Urinary bladder (tissue), 3 donors: ENCODE measurements at regions not wholly inside any gene's neighbourhood (a gene's known extent, or its start where the extent isn't known, plus 50 kb on each side); places are given as distances from the start of the nearest gene placed in this dataset.

Experiments used
- DNase-seq: peaks from one replicate; pipeline ENCODE4 v3.0.0-alpha.2; 2015; ENCODE audit errors: extremely low spot score
- H3K27ac ChIP-seq: one replicate; pipeline ENCODE4 v1.5.1; 2013; ENCODE audit warnings: low read depth, mild to moderate bottlenecking, moderate library complexity
- H3K36me3 ChIP-seq: one replicate; pipeline ENCODE4 v1.6.1; 2013; ENCODE audit warnings: mild to moderate bottlenecking, moderate library complexity; ENCODE audit not compliant: insufficient read depth
- H3K4me1 ChIP-seq: one replicate; pipeline ENCODE4 v1.6.1; 2013; ENCODE audit warnings: mild to moderate bottlenecking, moderate library complexity; ENCODE audit not compliant: insufficient read depth
- H3K4me3 ChIP-seq: one replicate; pipeline ENCODE4 v1.5.1; 2013; ENCODE audit warnings: low read depth, low read length
- WGBS: extraction: QIAGEN DNeasy Blood & Tissue Kit; methylation state at CpG from one replicate; pipeline ENCODE4 v1.1.7; 2013; 5-methylcytosine and 5-hydroxymethylcytosine counted together
- donor health status: healthy with polysubstance abuse.
- donor health status: healthy.

GRCh38 chr3:106014518-106014917 lies 145.7 kb upstream of the CBLB start:
- 78% methylated on average over 1 of the region's 1 CpG for WGBS
- no peak for DNase-seq
- H3K4me1 ChIP-seq, result no peaks in the 10 kb centered on the region
- H3K36me3 ChIP-seq, result peaks cover 2% of the 10 kb centered on the region
- no peak overlapping the region for H3K4me3 ChIP-seq
- H3K27ac ChIP-seq, result no peak overlapping the region

GRCh38 chr3:106014971-106015370 lies 146.2 kb upstream of the CBLB start:
- DNase-seq, result no peak
- Histone ChIP-seq H3K27ac (no peak overlapping the region), H3K4me3 (no peak overlapping the region), H3K36me3 (peaks cover 2% of the 10 kb centered on the region), H3K4me1 (no peaks in the 10 kb centered on the region)
- WGBS, result 93% methylated on average over 3 of the region's 3 CpGs

DNA sequence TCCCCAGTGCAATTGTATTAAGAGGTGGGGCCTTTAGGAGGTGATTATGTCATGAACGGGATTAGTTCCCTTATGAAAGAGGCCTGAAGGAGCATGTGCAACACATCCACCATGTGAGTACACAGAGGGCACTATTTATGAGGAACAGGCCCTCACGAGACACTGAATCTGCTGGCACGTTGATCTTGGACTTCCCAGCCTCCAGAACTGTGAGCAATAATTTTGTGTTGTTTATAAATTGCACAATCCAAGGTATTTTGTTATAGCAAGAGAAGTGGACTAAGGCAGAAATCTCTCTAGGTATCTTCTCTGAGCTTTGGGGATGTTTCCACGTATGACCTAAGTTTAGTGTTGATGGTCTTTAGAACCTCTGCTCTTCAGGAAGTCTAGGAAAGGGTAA lies 149.3 kb upstream of the CBLB start:
- DNase-seq, result no peak
- no peak overlapping the region for H3K27ac ChIP-seq
- no peaks in the 10 kb centered on the region for H3K36me3 ChIP-seq
- no peaks in the 10 kb centered on the region for H3K4me1 ChIP-seq
- WGBS, result 90% methylated on average over 4 of the region's 4 CpGs
- H3K4me3 ChIP-seq, result no peak overlapping the region

GRCh38 chr3:106018929-106019550 lies 150.2 kb upstream of the CBLB start:
- Histone ChIP-seq H3K27ac (no peak overlapping the region), H3K36me3 (no peaks in the 10 kb centered on the region), H3K4me3 (no peak overlapping the region), H3K4me1 (no peaks in the 10 kb centered on the region)
- no peak for DNase-seq
- 97% methylated on average over 5 of the region's 5 CpGs for WGBS

GRCh38 chr3:106022913-106023312 lies 154.1 kb upstream of the CBLB start:
- DNase-seq, result no peak
- Histone ChIP-seq H3K27ac (no peak overlapping the region), H3K36me3 (no peaks in the 10 kb centered on the region), H3K4me3 (no peak overlapping the region), H3K4me1 (no peaks in the 10 kb centered on the region)
- WGBS, result 69% methylated on average over 5 of the region's 5 CpGs

GRCh38 chr3:106025151-106025722 lies 156.4 kb upstream of the CBLB start:
- no peak overlapping the region for H3K4me3 ChIP-seq
- 72% methylated on average over 4 of the region's 4 CpGs for WGBS
- DNase-seq, result no peak
- no peaks in the 10 kb centered on the region for H3K4me1 ChIP-seq
- H3K36me3 ChIP-seq, result no peaks in the 10 kb centered on the region
- no peak overlapping the region for H3K27ac ChIP-seq

DNA sequence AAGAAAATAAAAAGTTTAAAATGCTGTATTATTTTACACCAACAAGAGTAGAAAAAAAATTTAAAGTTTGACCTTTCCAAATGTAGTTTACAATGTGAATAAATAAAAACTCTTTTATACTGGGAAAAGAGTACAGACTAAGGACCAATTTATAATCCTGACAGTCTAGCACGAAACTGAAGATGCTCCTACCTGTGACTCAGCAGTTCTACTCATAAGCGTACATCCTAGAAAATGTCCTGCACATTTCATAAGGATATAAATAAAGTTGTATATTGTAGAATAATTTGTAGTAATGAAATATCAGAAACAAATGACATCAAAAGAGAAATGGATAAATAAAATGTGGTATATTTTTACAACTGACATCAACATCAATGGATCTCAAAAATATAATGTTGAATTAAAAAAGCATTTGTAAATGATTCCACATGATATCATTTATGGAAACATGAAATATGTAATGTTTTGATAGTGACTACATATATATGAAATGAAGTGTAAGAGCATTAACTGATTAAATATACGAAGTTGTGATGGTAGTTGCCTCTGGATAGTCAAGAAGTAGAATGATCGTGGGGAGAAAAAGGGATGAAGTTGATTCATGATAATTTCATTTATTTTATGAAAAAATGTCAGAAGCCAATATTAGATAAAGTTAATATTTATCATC lies 161.3 kb upstream of the CBLB start:
- Histone ChIP-seq H3K4me1 (no peaks in the 10 kb centered on the region), H3K4me3 (no peak overlapping the region), H3K36me3 (no peaks in the 10 kb centered on the region), H3K27ac (no peak overlapping the region)
- no peak for DNase-seq
- 94% methylated on average over 4 of the region's 4 CpGs for WGBS

GRCh38 chr3:106030627-106030963 lies 161.8 kb upstream of the CBLB start:
- no peak overlapping the region for H3K27ac ChIP-seq
- H3K4me1 ChIP-seq, result no peaks in the 10 kb centered on the region
- H3K36me3 ChIP-seq, result no peaks in the 10 kb centered on the region
- H3K4me3 ChIP-seq, result no peak overlapping the region
- no peak for DNase-seq

- Histone ChIP-seq H3K27ac (no peak overlapping the region), H3K4me1 (no peaks in the 10 kb centered on the region), H3K36me3 (no peaks in the 10 kb centered on the region), H3K4me3 (no peak overlapping the region)
- 95% methylated on average over 2 of the region's 2 CpGs for WGBS
- no peak for DNase-seq
Measured at GRCh38 chr3:106032479-106032878, 163.7 kb upstream of the CBLB start.

GRCh38 chr3:106033654-106034053 lies 164.8 kb upstream of the CBLB start:
- no peak for DNase-seq
- no peak overlapping the region for H3K27ac ChIP-seq
- 97% methylated on average over 2 of the region's 2 CpGs for WGBS
- no peaks in the 10 kb centered on the region for H3K36me3 ChIP-seq
- H3K4me1 ChIP-seq, result no peaks in the 10 kb centered on the region
- H3K4me3 ChIP-seq, result no peak overlapping the region

DNA sequence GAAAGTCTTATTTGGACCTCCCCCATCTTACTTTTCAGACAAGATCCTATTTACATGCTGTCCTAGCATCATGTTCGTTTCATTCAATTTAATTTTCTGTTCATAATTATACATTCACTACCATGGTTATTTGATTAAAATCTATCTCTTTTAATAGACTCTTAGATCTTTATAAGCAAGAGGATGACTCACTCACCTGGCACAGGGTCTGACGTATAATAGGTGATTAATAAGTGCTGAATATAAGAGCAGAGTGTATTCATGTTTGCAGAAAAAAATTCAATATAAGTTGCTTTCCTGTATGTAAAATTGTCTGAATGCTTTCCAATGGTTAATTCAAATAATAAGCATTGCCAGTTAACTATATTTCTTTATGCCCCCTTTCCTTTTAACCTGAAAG lies 165.5 kb upstream of the CBLB start:
- WGBS, result 83% methylated on average over 2 of the region's 2 CpGs
- no peak overlapping the region for H3K27ac ChIP-seq
- H3K36me3 ChIP-seq, result no peaks in the 10 kb centered on the region
- no peak for DNase-seq
- no peaks in the 10 kb centered on the region for H3K4me1 ChIP-seq
- no peak overlapping the region for H3K4me3 ChIP-seq

GRCh38 chr3:106035619-106036018 lies 166.8 kb upstream of the CBLB start:
- no peak for DNase-seq
- 64% methylated on average over 4 of the region's 4 CpGs for WGBS
- no peaks in the 10 kb centered on the region for H3K36me3 ChIP-seq

GRCh38 chr3:106036696-106037095 lies 167.9 kb upstream of the CBLB start:
- Histone ChIP-seq H3K4me3 (no peak overlapping the region), H3K4me1 (no peaks in the 10 kb centered on the region), H3K36me3 (no peaks in the 10 kb centered on the region), H3K27ac (no peak overlapping the region)
- no peak for DNase-seq
- 81% methylated on average over 1 of the region's 1 CpG for WGBS

More at GRCh38 chr3:106035619-106036018, 166.8 kb upstream of the CBLB start:
- Histone ChIP-seq H3K4me1 (no peaks in the 10 kb centered on the region), H3K4me3 (no peak overlapping the region), H3K27ac (no peak overlapping the region)

DNA sequence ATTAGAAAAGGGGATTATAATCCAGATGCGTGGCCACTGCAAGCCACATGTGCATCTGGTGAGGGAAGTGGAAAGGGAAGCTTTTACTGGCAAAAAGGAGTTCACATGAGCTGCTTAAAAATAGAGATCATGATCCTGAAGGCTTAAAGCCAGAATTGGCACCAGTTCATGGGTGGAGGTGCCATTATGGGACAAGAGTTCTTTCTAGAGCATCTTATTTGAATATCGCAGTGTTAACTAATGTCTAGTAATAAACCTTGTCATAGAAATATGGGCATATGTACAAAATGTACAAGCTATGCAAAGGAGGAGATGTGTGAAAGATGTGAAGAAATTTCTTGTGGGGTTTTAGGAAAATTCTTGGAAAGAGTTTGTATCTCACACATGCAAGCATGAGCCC lies 178.4 kb upstream of the CBLB start:
- no peak overlapping the region for H3K27ac ChIP-seq
- H3K36me3 ChIP-seq, result no peaks in the 10 kb centered on the region
- no peak for DNase-seq
- H3K4me3 ChIP-seq, result no peak overlapping the region
- H3K4me1 ChIP-seq, result no peaks in the 10 kb centered on the region
- WGBS, result 95% methylated on average over 2 of the region's 2 CpGs
